MM.1S (cell line): ENCODE measurements at regions not wholly inside any gene's neighbourhood (a gene's known extent, or its start where the extent isn't known, plus 50 kb on each side); places are given as distances from the start of the nearest gene placed in this dataset.

ENCODE experiments used
- EZH2 ChIP-seq: fragments of 300-600 bp; sonication (generic); optimal IDR thresholded peaks from 2 replicates; pipeline ENCODE3; 2017; ENCODE audit warnings: low read depth, mild to moderate bottlenecking, antibody characterized with exemption, low read length, mixed read lengths
- TF ChIP-seq, protein P1 (sequence below): fragments of 300-600 bp; sonication (generic); IDR thresholded peaks from 2 replicates; pipeline ENCODE4 v1.5.1; 2016; ENCODE audit warnings: antibody characterized with exemption, low read length, mixed read lengths

DNA sequence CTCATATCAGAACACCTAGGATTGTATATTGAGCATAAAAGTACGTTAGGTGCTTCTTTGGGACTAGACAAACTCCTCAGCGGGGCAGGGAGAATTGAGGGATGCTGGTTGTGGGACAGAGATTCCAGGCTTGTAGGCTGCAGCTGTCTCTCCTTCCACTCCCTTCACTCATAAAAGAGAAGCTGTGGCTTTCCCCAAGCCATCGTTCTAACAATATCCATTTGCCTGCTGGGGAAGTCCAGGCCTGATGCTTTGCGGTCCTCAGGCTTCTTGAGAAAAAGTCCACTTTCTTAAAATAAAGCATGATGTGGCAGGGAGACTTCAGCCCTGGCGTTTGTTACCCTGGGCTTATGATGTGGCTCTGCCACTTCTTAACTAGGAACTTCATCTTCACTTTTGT lies 129.3 kb upstream of the OSMR start:
- TF ChIP-seq, protein P1, sequence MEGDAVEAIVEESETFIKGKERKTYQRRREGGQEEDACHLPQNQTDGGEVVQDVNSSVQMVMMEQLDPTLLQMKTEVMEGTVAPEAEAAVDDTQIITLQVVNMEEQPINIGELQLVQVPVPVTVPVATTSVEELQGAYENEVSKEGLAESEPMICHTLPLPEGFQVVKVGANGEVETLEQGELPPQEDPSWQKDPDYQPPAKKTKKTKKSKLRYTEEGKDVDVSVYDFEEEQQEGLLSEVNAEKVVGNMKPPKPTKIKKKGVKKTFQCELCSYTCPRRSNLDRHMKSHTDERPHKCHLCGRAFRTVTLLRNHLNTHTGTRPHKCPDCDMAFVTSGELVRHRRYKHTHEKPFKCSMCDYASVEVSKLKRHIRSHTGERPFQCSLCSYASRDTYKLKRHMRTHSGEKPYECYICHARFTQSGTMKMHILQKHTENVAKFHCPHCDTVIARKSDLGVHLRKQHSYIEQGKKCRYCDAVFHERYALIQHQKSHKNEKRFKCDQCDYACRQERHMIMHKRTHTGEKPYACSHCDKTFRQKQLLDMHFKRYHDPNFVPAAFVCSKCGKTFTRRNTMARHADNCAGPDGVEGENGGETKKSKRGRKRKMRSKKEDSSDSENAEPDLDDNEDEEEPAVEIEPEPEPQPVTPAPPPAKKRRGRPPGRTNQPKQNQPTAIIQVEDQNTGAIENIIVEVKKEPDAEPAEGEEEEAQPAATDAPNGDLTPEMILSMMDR = no peak
- no peak for TF ChIP-seq EZH2
